ENCODE measurements at regions not wholly inside any gene's neighbourhood (a gene's known extent, or its start where the extent isn't known, plus 50 kb on each side); places are given as distances from the start of the nearest gene placed in this dataset.

GRCh38 chr1:232130815-232131480 lies 499.0 kb downstream of the SIPA1L2 start:
- no peak overlapping the region for H2AK5ac ChIP-seq (ENCODE audit: insufficient read length, low read length)
- no peak overlapping the region for H3K27ac ChIP-seq (ENCODE audit: insufficient read length, low read depth, low read length)
- H3K27me3 ChIP-seq (ENCODE audit: insufficient read depth, low read length) = no peaks in the 10 kb centered on the region
- no peak overlapping the region for H2AFZ ChIP-seq (ENCODE audit: low read length)
- no peak overlapping the region for H2BK5ac ChIP-seq (ENCODE audit: insufficient read length, low read length)
- H4K20me1 ChIP-seq (ENCODE audit: control insufficient read depth, insufficient read depth, insufficient read length) = no peaks in the 10 kb centered on the region
- H3K18ac ChIP-seq (ENCODE audit: insufficient read length, low read depth, low read length) = no peak overlapping the region
- H3K23ac ChIP-seq (ENCODE audit: insufficient read length, low read depth, low read length) = no peak overlapping the region
- H3K56ac ChIP-seq (ENCODE audit: insufficient read length, low read depth, low read length) = no peak overlapping the region
- no peak overlapping the region for H3K14ac ChIP-seq (ENCODE audit: insufficient read depth, low read length)
- H3K79me1 ChIP-seq (ENCODE audit: insufficient read depth, low read depth, low read length, poor library complexity, severe bottlenecking) = peaks cover 6% of the 10 kb centered on the region
- no peak overlapping the region for H2BK15ac ChIP-seq (ENCODE audit: low read depth, low read length)
- no peak overlapping the region for H3K4ac ChIP-seq (ENCODE audit: low read depth, low read length)
- no peak overlapping the region for H3T11ph ChIP-seq (ENCODE audit: low read length)
- H3K27ac Mint-ChIP-seq = peak overlapping the region in 2 of 3 experiments; percentile 12 to 59; a peak in 1 of 7 replicates
- peaks cover 52 to 84% (median 70%) of the 10 kb centered on the region in 3 experiments for H3K36me3 Mint-ChIP-seq (ENCODE audit: insufficient read depth in 1 of 3, low read depth in 3 of 3)
- H4K8ac ChIP-seq (replicated peaks; ENCODE audit: insufficient read length, low read depth, low read length) = no peak overlapping the region
- no peak overlapping the region for H4K5ac ChIP-seq (ENCODE audit: insufficient read length, low read depth, low read length)
- peak overlapping the region in 1 of 2 experiments; percentile 58; a peak in 2 of 5 replicates for H3K4me3 Mint-ChIP-seq
- H3K9me3 ChIP-seq (ENCODE audit: control insufficient read depth, low read depth, low read length) = no peaks in the 10 kb centered on the region
- no peak overlapping the region for H2BK20ac ChIP-seq (ENCODE audit: low read depth, low read length, poor library complexity, severe bottlenecking)
- peaks cover 68 to 86% of the 10 kb centered on the region in 2 experiments for H3K4me1 Mint-ChIP-seq
- DNase-seq = no peak
- H2BK12ac ChIP-seq (ENCODE audit: insufficient read length, low read depth, low read length) = no peak overlapping the region
- no peak for TF ChIP-seq CTCF (conservative IDR thresholded peaks at IDR 0.05)
- no peak overlapping the region for H3K4me2 ChIP-seq (ENCODE audit: insufficient read depth, insufficient read length, low read length)
- no peak overlapping the region for H3K9ac ChIP-seq (ENCODE audit: extremely low read depth, insufficient read length, low read length)
- H3K4me1 ChIP-seq (ENCODE audit: insufficient read depth, low read length) = peaks cover 35% of the 10 kb centered on the region
- no peaks in the 10 kb centered on the region for H3K27me3 Mint-ChIP-seq (ENCODE audit: low read depth)
- H4K91ac ChIP-seq (ENCODE audit: insufficient read length, low read depth, low read length) = no peak overlapping the region
- H3K79me2 ChIP-seq (ENCODE audit: insufficient read depth, low read length) = peaks cover 45% of the 10 kb centered on the region; the same call in 1 of the 2 replicates
- WGBS (ENCODE audit: extremely low coverage, insufficient read length, low lambda C conversion rate) = no CpG with 5 or more reads among the region's 4 CpGs
- H3K23me2 ChIP-seq (ENCODE audit: insufficient read length, low read depth, low read length, poor library complexity, severe bottlenecking) = no peaks in the 10 kb centered on the region
- no peak overlapping the region for H2BK120ac ChIP-seq (ENCODE audit: low read depth, low read length, poor library complexity, severe bottlenecking)
- H3K9me3 Mint-ChIP-seq = peaks cover 11 to 26% of the 10 kb centered on the region in 2 experiments
